H9 (cell line): ENCODE measurements at regions not wholly inside any gene's neighbourhood (a gene's known extent, or its start where the extent isn't known, plus 50 kb on each side); places are given as distances from the start of the nearest gene placed in this dataset.

ENCODE experiments used
- DNase-seq: peaks from one replicate; pipeline ENCODE4 v3.0.0-alpha.2; 2017
- H2AFZ ChIP-seq: one replicate; pipeline ENCODE4 v1.6.1; 2013; ENCODE audit warnings: mild to moderate bottlenecking, low read length, control low read depth, moderate library complexity
- H2AK5ac ChIP-seq: 2 replicates; pipeline ENCODE4 v1.6.1; 2013; ENCODE audit warnings: low read length, control low read depth, mixed read lengths; ENCODE audit not compliant: insufficient read length
- H2BK120ac ChIP-seq: one replicate; pipeline ENCODE4 v1.6.1; 2013; ENCODE audit warnings: low read depth, mild to moderate bottlenecking, low read length, control low read depth, inconsistent platforms; ENCODE audit not compliant: poor library complexity, severe bottlenecking
- H2BK12ac ChIP-seq: 2 replicates; pipeline ENCODE4 v1.6.1; 2013; ENCODE audit warnings: low read length, control low read depth, mixed read lengths, low read depth; ENCODE audit not compliant: insufficient read length
- H2BK15ac ChIP-seq: 2 replicates; pipeline ENCODE4 v1.6.1; 2013; ENCODE audit warnings: low read depth, low read length, control low read depth
- H2BK20ac ChIP-seq: one replicate; pipeline ENCODE4 v1.6.1; 2013; ENCODE audit warnings: low read depth, mild to moderate bottlenecking, low read length, control low read depth, inconsistent platforms; ENCODE audit not compliant: poor library complexity, severe bottlenecking
- H2BK5ac ChIP-seq: 2 replicates; pipeline ENCODE4 v1.6.1; 2013; ENCODE audit warnings: low read length, control low read depth, mixed read lengths; ENCODE audit not compliant: insufficient read length
- H3K14ac ChIP-seq: 2 replicates; pipeline ENCODE4 v1.6.1; 2013; ENCODE audit warnings: low read length, control low read depth; ENCODE audit not compliant: insufficient read depth
- H3K18ac ChIP-seq: 2 replicates; pipeline ENCODE4 v1.6.1; 2013; ENCODE audit warnings: low read depth, mild to moderate bottlenecking, mixed read lengths, low read length, control low read depth; ENCODE audit not compliant: insufficient read length
- H3K23ac ChIP-seq: 2 replicates; pipeline ENCODE4 v1.6.1; 2013; ENCODE audit warnings: low read length, control low read depth, mixed read lengths, low read depth; ENCODE audit not compliant: insufficient read length
- H3K23me2 ChIP-seq: 2 replicates; pipeline ENCODE4 v1.6.1; 2013; ENCODE audit warnings: low read depth, mild to moderate bottlenecking, mixed read lengths, low read length, control low read depth; ENCODE audit not compliant: insufficient read length, poor library complexity, severe bottlenecking
- H3K27ac ChIP-seq: 2 replicates; pipeline ENCODE4 v1.5.1; 2013; ENCODE audit warnings: low read length, control low read depth, mixed read lengths, low read depth; ENCODE audit not compliant: insufficient read length
- H3K27me3 ChIP-seq: 2 replicates; pipeline ENCODE4 v1.6.1; 2013; ENCODE audit warnings: low read length, control low read depth, inconsistent platforms; ENCODE audit not compliant: insufficient read depth
- H3K4ac ChIP-seq: 2 replicates; pipeline ENCODE4 v1.6.1; 2013; ENCODE audit warnings: low read depth, mild to moderate bottlenecking, control low read depth, inconsistent platforms, low read length, moderate library complexity
- H3K4me1 ChIP-seq: 2 replicates; pipeline ENCODE4 v1.6.1; 2013; ENCODE audit warnings: low read length, control low read depth, inconsistent platforms; ENCODE audit not compliant: insufficient read depth
- H3K4me2 ChIP-seq: 2 replicates; pipeline ENCODE4 v1.6.1; 2013; ENCODE audit warnings: low read length, control low read depth, mixed read lengths; ENCODE audit not compliant: insufficient read length, insufficient read depth
- H3K56ac ChIP-seq: 2 replicates; pipeline ENCODE4 v1.6.1; 2013; ENCODE audit warnings: low read depth, mild to moderate bottlenecking, mixed read lengths, low read length, control low read depth; ENCODE audit not compliant: insufficient read length
- H3K79me1 ChIP-seq: 2 replicates; pipeline ENCODE4 v1.6.1; 2013; ENCODE audit warnings: low read depth, mild to moderate bottlenecking, moderate library complexity, low read length, control low read depth, inconsistent platforms; ENCODE audit not compliant: insufficient read depth, poor library complexity, severe bottlenecking
- H3K79me2 ChIP-seq: 2 replicates; pipeline ENCODE4 v1.6.1; 2013; ENCODE audit warnings: low read length, control low read depth, inconsistent platforms; ENCODE audit not compliant: insufficient read depth
- H3K9ac ChIP-seq: 2 replicates; pipeline ENCODE4 v1.6.1; 2013; ENCODE audit warnings: low read length, control low read depth, mixed read lengths; ENCODE audit not compliant: insufficient read length; ENCODE audit errors: extremely low read depth
- H3K9me3 ChIP-seq: one replicate; pipeline ENCODE4 v1.6.1; 2013; ENCODE audit warnings: low read depth, low read length, inconsistent platforms; ENCODE audit not compliant: control insufficient read depth
- H3T11ph ChIP-seq: one replicate; pipeline ENCODE4 v1.6.1; 2013; ENCODE audit warnings: mild to moderate bottlenecking, low read length, control low read depth, inconsistent platforms
- H4K20me1 ChIP-seq: one replicate; pipeline ENCODE4 v1.6.1; 2013; ENCODE audit not compliant: control insufficient read depth, insufficient read length, insufficient read depth
- H4K5ac ChIP-seq: 2 replicates; pipeline ENCODE4 v1.6.1; 2013; ENCODE audit warnings: low read depth, mild to moderate bottlenecking, mixed read lengths, low read length, control low read depth; ENCODE audit not compliant: insufficient read length
- H4K8ac ChIP-seq: replicated peaks from 2 replicates; pipeline ENCODE4 v1.6.1; 2013; ENCODE audit warnings: low read length, control low read depth, mixed read lengths, low read depth; ENCODE audit not compliant: insufficient read length
- H4K91ac ChIP-seq: 2 replicates; pipeline ENCODE4 v1.6.1; 2013; ENCODE audit warnings: low read depth, mild to moderate bottlenecking, moderate library complexity, mixed read lengths, low read length, control low read depth; ENCODE audit not compliant: insufficient read length
- H3K27ac Mint-ChIP-seq, 3 experiments: 2 replicates in 2 of 3; 3 replicates in 1 of 3; pipeline ENCODE4 v1.8.0; 2020 to 2021; ENCODE audit warnings: mixed read lengths in 3 of 3, mild to moderate bottlenecking in 1 of 3, moderate library complexity in 1 of 3
- H3K27me3 Mint-ChIP-seq: 2 replicates; pipeline ENCODE4 v1.8.0; 2021; ENCODE audit warnings: low read depth, mild to moderate bottlenecking, moderate library complexity, mixed read lengths
- H3K36me3 Mint-ChIP-seq, 3 experiments: 2 replicates in 2 of 3; 3 replicates in 1 of 3; pipeline ENCODE4 v1.8.0; 2020 to 2021; ENCODE audit warnings: low read depth in 3 of 3, mixed read lengths in 3 of 3; ENCODE audit not compliant: insufficient read depth in 1 of 3
- H3K4me1 Mint-ChIP-seq, 2 experiments: 2 replicates each; pipeline ENCODE4 v1.8.0; 2020; ENCODE audit warnings: mixed read lengths in 2 of 2
- H3K4me3 Mint-ChIP-seq, 2 experiments: 2 replicates in 1 of 2; 3 replicates in 1 of 2; pipeline ENCODE4 v1.8.0; 2020 to 2021; ENCODE audit warnings: mild to moderate bottlenecking in 2 of 2, mixed read lengths in 2 of 2, moderate library complexity in 1 of 2
- H3K9me3 Mint-ChIP-seq, 2 experiments: 2 replicates in 1 of 2; 3 replicates in 1 of 2; pipeline ENCODE4 v1.8.0; 2020; ENCODE audit warnings: mild to moderate bottlenecking in 2 of 2, mixed read lengths in 2 of 2, moderate library complexity in 1 of 2
- WGBS: extraction: QIAGEN DNeasy Blood & Tissue Kit; methylation state at CpG from one replicate; pipeline ENCODE4 v1.1.7; 2013; ENCODE audit warnings: missing lambda C conversion rate, low lambda C conversion rate, mixed read lengths; ENCODE audit not compliant: insufficient read length; ENCODE audit errors: extremely low coverage; 5-methylcytosine and 5-hydroxymethylcytosine counted together
- TF ChIP-seq, protein P1 (sequence below): fragments of 200-600 bp; sonication (generic); conservative IDR thresholded peaks from 3 replicates; pipeline ENCODE4 v1.8.0; 2021; ENCODE audit warnings: antibody characterized with exemption, mild to moderate bottlenecking

DNA sequence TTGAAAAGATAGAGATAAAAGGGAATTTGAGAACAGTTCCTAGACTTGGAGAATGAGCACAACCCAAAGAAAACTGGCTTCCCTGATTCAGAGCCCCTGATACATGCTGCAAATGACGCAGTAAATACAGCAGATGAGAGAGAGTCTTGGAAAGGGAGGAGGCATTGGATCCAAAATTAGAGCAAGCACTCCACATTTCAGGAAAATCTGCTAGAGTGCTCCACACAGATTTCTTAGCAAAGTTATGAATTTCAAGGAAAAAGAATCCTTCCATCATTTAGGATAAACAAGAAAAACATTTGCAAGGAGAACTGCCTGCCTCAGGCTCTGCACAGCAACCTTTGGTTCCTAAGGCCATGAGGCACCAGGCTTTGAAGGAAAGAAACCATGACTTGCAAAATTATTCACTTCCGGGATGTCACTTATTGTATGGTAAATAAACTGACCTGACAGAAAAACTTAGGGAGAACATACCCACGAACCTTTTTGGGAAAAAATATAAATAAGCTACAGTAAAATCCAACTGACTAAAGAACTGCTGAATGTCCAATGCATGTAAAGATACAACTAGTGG, 89.8 kb upstream of the RTL6 start:
- no peak overlapping the region for H3K4me3 Mint-ChIP-seq
- Histone ChIP-seq H3K79me2 (no peaks in the 10 kb centered on the region), H3T11ph (no peak overlapping the region), H3K9ac (no peak overlapping the region), H3K27ac (no peak overlapping the region), H4K20me1 (no peaks in the 10 kb centered on the region), H3K4ac (no peak overlapping the region), H2BK15ac (no peak overlapping the region), H4K91ac (no peak overlapping the region), H3K9me3 (no peaks in the 10 kb centered on the region), H4K5ac (no peak overlapping the region), H3K14ac (no peak overlapping the region), H3K79me1 (no peaks in the 10 kb centered on the region), H2AK5ac (no peak overlapping the region), H3K4me1 (no peaks in the 10 kb centered on the region), H4K8ac (no peak overlapping the region), H2BK5ac (no peak overlapping the region), H3K27me3 (no peaks in the 10 kb centered on the region), H2BK12ac (no peak overlapping the region), H3K56ac (no peak overlapping the region), H2BK20ac (no peak overlapping the region), H2BK120ac (no peak overlapping the region), H3K23me2 (no peaks in the 10 kb centered on the region), H3K23ac (no peak overlapping the region), H3K18ac (no peak overlapping the region), H2AFZ (no peak overlapping the region), H3K4me2 (no peak overlapping the region)
- DNase-seq: no peak
- peaks cover 37% of the 10 kb centered on the region for H3K27me3 Mint-ChIP-seq
- no peak overlapping the region; a peak in 1 of 7 replicates for H3K27ac Mint-ChIP-seq
- WGBS: no CpG with 5 or more reads among the region's 3 CpGs
- H3K36me3 Mint-ChIP-seq: peaks cover 0 to 8% (median 3%) of the 10 kb centered on the region in 3 experiments; a peak in 5 of 7 replicates
- H3K9me3 Mint-ChIP-seq: peaks cover 4 to 8% of the 10 kb centered on the region in 2 experiments; a peak in 4 of 5 replicates
- H3K4me1 Mint-ChIP-seq: peaks cover 0 to 20% of the 10 kb centered on the region in 2 experiments; a peak in 2 of 4 replicates
- TF ChIP-seq, protein P1, sequence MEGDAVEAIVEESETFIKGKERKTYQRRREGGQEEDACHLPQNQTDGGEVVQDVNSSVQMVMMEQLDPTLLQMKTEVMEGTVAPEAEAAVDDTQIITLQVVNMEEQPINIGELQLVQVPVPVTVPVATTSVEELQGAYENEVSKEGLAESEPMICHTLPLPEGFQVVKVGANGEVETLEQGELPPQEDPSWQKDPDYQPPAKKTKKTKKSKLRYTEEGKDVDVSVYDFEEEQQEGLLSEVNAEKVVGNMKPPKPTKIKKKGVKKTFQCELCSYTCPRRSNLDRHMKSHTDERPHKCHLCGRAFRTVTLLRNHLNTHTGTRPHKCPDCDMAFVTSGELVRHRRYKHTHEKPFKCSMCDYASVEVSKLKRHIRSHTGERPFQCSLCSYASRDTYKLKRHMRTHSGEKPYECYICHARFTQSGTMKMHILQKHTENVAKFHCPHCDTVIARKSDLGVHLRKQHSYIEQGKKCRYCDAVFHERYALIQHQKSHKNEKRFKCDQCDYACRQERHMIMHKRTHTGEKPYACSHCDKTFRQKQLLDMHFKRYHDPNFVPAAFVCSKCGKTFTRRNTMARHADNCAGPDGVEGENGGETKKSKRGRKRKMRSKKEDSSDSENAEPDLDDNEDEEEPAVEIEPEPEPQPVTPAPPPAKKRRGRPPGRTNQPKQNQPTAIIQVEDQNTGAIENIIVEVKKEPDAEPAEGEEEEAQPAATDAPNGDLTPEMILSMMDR: no peak
